Chondrocyte (in vitro differentiated cells): ENCODE measurements at regions not wholly inside any gene's neighbourhood (a gene's known extent, or its start where the extent isn't known, plus 50 kb on each side); places are given as distances from the start of the nearest gene placed in this dataset.

ENCODE experiments used
- DNase-seq: peaks from one replicate; pipeline ENCODE4 v3.0.0; 2021; ENCODE audit warnings: mixed read lengths, low spot score
- H3K27ac Mint-ChIP-seq: one replicate; pipeline ENCODE4 v1.8.0; 2021; ENCODE audit warnings: mild to moderate bottlenecking, moderate library complexity, mixed read lengths; ENCODE audit not compliant: unreplicated experiment
- H3K27me3 Mint-ChIP-seq: 2 replicates; pipeline ENCODE4 v1.8.0; 2021; ENCODE audit warnings: low read depth, mixed read lengths
- H3K36me3 Mint-ChIP-seq: 2 replicates; pipeline ENCODE4 v1.8.0; 2021; ENCODE audit warnings: low read depth, mixed read lengths
- H3K4me1 Mint-ChIP-seq: 2 replicates; pipeline ENCODE4 v1.8.0; 2021; ENCODE audit warnings: low read depth, mild to moderate bottlenecking, mixed read lengths
- H3K4me3 Mint-ChIP-seq: one replicate; pipeline ENCODE4 v1.8.0; 2021; ENCODE audit warnings: mild to moderate bottlenecking, moderate library complexity, mixed read lengths; ENCODE audit not compliant: unreplicated experiment
- H3K9me3 Mint-ChIP-seq: 2 replicates; pipeline ENCODE4 v1.8.0; 2021; ENCODE audit warnings: low read depth, mixed read lengths
- TF ChIP-seq, protein P1 (sequence below): fragments of 200-600 bp; sonication (generic); IDR thresholded peaks from 2 replicates; pipeline ENCODE4 v1.5.0; 2021; ENCODE audit warnings: antibody characterized with exemption, mild to moderate bottlenecking, moderate library complexity

GRCh38 chr10:108690530-108690929 lies 1232.8 kb downstream of the XPNPEP1 start:
- no peaks in the 10 kb centered on the region for H3K4me1 Mint-ChIP-seq
- TF ChIP-seq, protein P1, sequence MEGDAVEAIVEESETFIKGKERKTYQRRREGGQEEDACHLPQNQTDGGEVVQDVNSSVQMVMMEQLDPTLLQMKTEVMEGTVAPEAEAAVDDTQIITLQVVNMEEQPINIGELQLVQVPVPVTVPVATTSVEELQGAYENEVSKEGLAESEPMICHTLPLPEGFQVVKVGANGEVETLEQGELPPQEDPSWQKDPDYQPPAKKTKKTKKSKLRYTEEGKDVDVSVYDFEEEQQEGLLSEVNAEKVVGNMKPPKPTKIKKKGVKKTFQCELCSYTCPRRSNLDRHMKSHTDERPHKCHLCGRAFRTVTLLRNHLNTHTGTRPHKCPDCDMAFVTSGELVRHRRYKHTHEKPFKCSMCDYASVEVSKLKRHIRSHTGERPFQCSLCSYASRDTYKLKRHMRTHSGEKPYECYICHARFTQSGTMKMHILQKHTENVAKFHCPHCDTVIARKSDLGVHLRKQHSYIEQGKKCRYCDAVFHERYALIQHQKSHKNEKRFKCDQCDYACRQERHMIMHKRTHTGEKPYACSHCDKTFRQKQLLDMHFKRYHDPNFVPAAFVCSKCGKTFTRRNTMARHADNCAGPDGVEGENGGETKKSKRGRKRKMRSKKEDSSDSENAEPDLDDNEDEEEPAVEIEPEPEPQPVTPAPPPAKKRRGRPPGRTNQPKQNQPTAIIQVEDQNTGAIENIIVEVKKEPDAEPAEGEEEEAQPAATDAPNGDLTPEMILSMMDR = no peak
- no peak overlapping the region for H3K4me3 Mint-ChIP-seq
- DNase-seq = no peak
- H3K36me3 Mint-ChIP-seq = no peaks in the 10 kb centered on the region
- no peak overlapping the region for H3K27ac Mint-ChIP-seq
- peaks cover 11% of the 10 kb centered on the region for H3K9me3 Mint-ChIP-seq
- no peaks in the 10 kb centered on the region for H3K27me3 Mint-ChIP-seq

DNA sequence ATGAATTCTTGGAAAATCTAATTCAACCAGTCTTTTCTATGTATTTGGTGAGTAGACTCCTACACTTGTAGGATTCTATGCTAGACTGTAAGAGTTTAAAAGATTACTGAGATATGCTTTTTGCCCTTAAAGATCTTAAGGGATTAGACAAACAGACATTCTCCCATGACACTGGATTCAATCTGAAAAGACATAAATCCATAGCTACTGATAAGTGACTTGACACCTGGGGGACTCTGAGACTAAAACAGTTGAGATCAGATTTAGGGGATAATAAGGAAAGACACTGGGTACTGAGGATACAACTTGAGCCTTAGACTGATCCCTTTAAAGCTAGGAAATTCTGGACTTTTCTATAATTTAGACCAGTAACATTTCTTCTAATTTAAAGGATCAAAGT lies 1233.4 kb downstream of the XPNPEP1 start:
- DNase-seq = no peak
- no peaks in the 10 kb centered on the region for H3K36me3 Mint-ChIP-seq

DNA sequence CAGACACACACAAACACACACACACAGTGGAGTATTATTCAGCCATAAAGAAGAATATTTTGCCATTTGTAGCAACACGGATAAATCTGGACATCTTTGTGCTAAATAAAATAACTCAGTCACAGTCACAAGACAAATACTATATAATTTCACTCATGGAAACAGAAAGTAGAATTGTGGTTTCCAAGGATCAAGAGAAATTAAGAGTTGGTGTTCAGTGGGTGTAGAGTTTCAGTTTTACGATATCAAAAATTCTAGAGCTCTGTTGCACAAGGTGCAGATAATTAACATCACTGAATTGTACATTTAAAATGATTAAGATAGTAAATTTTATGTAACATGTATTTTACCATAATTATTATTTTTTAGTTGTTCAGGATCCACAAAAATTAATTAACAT lies 1235.0 kb downstream of the XPNPEP1 start:
- no peak overlapping the region for H3K4me3 Mint-ChIP-seq
- no peak for DNase-seq
- TF ChIP-seq, protein P1 = no peak

More for the DNA sequence above, 1233.4 kb downstream of the XPNPEP1 start:
- no peak overlapping the region for H3K27ac Mint-ChIP-seq
- H3K27me3 Mint-ChIP-seq = no peaks in the 10 kb centered on the region
- no peaks in the 10 kb centered on the region for H3K4me1 Mint-ChIP-seq
- TF ChIP-seq, protein P1 = no peak
- no peak overlapping the region for H3K4me3 Mint-ChIP-seq
- H3K9me3 Mint-ChIP-seq = peaks cover 11% of the 10 kb centered on the region

GRCh38 chr10:108685863-108686531 lies 1237.3 kb downstream of the XPNPEP1 start:
- Mint-ChIP-seq H3K9me3 (peaks cover 11% of the 10 kb centered on the region), H3K4me3 (no peak overlapping the region), H3K36me3 (no peaks in the 10 kb centered on the region), H3K27ac (no peak overlapping the region), H3K4me1 (no peaks in the 10 kb centered on the region), H3K27me3 (no peaks in the 10 kb centered on the region)
- DNase-seq = no peak
- TF ChIP-seq, protein P1 = no peak

More for the DNA sequence above, 1235.0 kb downstream of the XPNPEP1 start:
- H3K27ac Mint-ChIP-seq = no peak overlapping the region
- H3K4me1 Mint-ChIP-seq = no peaks in the 10 kb centered on the region
- no peaks in the 10 kb centered on the region for H3K36me3 Mint-ChIP-seq
- peaks cover 11% of the 10 kb centered on the region for H3K9me3 Mint-ChIP-seq
- H3K27me3 Mint-ChIP-seq = no peaks in the 10 kb centered on the region

DNA sequence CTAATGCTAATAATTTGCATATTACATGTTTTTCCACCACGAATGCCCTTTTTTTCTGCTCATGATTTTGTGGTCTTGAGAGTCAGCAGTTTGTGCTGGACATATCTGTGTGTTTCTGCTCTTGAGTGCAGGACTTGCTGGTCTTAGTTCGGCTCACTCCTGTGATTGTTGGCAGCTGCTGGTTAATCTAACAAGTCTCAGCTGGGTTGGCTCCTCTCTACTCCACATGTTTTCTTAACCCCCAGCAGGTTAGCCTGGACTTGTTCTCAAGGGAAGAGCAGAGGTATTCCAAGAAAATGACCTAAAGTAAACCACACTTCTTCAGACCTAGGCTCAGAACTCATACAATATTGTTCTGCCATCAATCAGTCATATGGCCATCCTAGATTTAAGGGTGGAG lies 1238.9 kb downstream of the XPNPEP1 start:
- no peak for DNase-seq
- peaks cover 11% of the 10 kb centered on the region for H3K9me3 Mint-ChIP-seq

More for the DNA sequence above, 1238.9 kb downstream of the XPNPEP1 start:
- Mint-ChIP-seq H3K4me1 (no peaks in the 10 kb centered on the region), H3K27me3 (no peaks in the 10 kb centered on the region), H3K4me3 (no peak overlapping the region), H3K27ac (no peak overlapping the region), H3K36me3 (no peaks in the 10 kb centered on the region)
- TF ChIP-seq, protein P1 = no peak
